Neural cell (in vitro differentiated cells): ENCODE measurements at regions not wholly inside any gene's neighbourhood (a gene's known extent, or its start where the extent isn't known, plus 50 kb on each side); places are given as distances from the start of the nearest gene placed in this dataset.

Source experiments
- H2AFZ ChIP-seq: fragments of 200-600, 300-800 bp; sonication (generic), shearing (Covaris generic); 2 replicates; pipeline ENCODE4 v1.6.0; 2014; ENCODE audit warnings: low read depth, mild to moderate bottlenecking, antibody characterized with exemption, low read length, moderate library complexity
- H3F3A ChIP-seq: fragments of 200-600 bp; shearing (Covaris generic); 2 replicates; pipeline ENCODE4 v1.6.1; 2016; ENCODE audit warnings: mild to moderate bottlenecking, moderate library complexity, mixed read lengths, antibody characterized with exemption, low read length; ENCODE audit not compliant: insufficient read depth, poor library complexity, severe bottlenecking
- H3K27ac ChIP-seq: fragments of 200-600, 300-800 bp; sonication (generic), shearing (Covaris generic); 2 replicates; pipeline ENCODE4 v1.5.1; 2014; ENCODE audit warnings: mild to moderate bottlenecking, low read length, moderate library complexity
- H3K27me3 ChIP-seq: fragments of 300-800, 200-600 bp; sonication (generic), shearing (Covaris generic); 2 replicates; pipeline ENCODE4 v1.6.0; 2014; ENCODE audit warnings: mild to moderate bottlenecking, low read depth, low read length, moderate library complexity; ENCODE audit not compliant: insufficient read depth
- H3K36me3 ChIP-seq: fragments of 300-800, 200-600 bp; sonication (generic), shearing (Covaris generic); 2 replicates; pipeline ENCODE4 v1.5.1; 2014; ENCODE audit warnings: mild to moderate bottlenecking, antibody characterized with exemption, low read length, moderate library complexity; ENCODE audit not compliant: insufficient read depth
- H3K4me2 ChIP-seq: fragments of 300-800, 200-600 bp; sonication (generic), shearing (Covaris generic); 2 replicates; pipeline ENCODE4 v1.6.0; 2014; ENCODE audit warnings: mild to moderate bottlenecking, low read length
- H3K4me3 ChIP-seq: fragments of 300-800, 200-600 bp; sonication (generic), shearing (Covaris generic); 2 replicates; pipeline ENCODE4 v1.5.1; 2014; ENCODE audit warnings: mild to moderate bottlenecking, low read length, moderate library complexity
- H3K79me2 ChIP-seq: fragments of 200-600 bp; shearing (Covaris generic); replicated peaks from 2 replicates; pipeline ENCODE4 v1.6.0; 2014; ENCODE audit warnings: mild to moderate bottlenecking, low read length, moderate library complexity; ENCODE audit not compliant: insufficient read depth
- H3K9ac ChIP-seq: fragments of 300-800, 200-600 bp; sonication (generic), shearing (Covaris generic); 2 replicates; pipeline ENCODE4 v1.6.1; 2016; ENCODE audit warnings: mild to moderate bottlenecking, low read length, mixed read lengths
- H3K9me2 ChIP-seq: fragments of 200-600 bp; shearing (Covaris generic); 2 replicates; pipeline ENCODE4 v1.6.1; 2016; ENCODE audit warnings: mild to moderate bottlenecking, low read length, mixed read lengths; ENCODE audit not compliant: insufficient read depth
- H3K9me3 ChIP-seq: fragments of 200-600, 300-800 bp; sonication (generic), shearing (Covaris generic); 2 replicates; pipeline ENCODE4 v1.6.1; 2016; ENCODE audit warnings: mild to moderate bottlenecking, mixed run types, low read length, moderate library complexity, mixed read lengths
- H4K20me1 ChIP-seq: fragments of 200-600 bp; shearing (Covaris generic); 2 replicates; pipeline ENCODE4 v1.6.1; 2016; ENCODE audit warnings: mild to moderate bottlenecking, mixed run types; ENCODE audit not compliant: insufficient read depth
- CTCF ChIP-seq: fragments of 450-650 bp; IDR thresholded peaks from 2 replicates; pipeline ENCODE4 v1.5.1; 2014; ENCODE audit warnings: antibody characterized with exemption, mild to moderate bottlenecking, moderate library complexity; ENCODE audit not compliant: poor library complexity, severe bottlenecking
- EP300 ChIP-seq: fragments of 450-650 bp; conservative IDR thresholded peaks from 2 replicates; pipeline ENCODE4 v1.6.1; 2014; ENCODE audit warnings: antibody characterized with exemption, mild to moderate bottlenecking, moderate library complexity; ENCODE audit not compliant: poor library complexity, severe bottlenecking
- EZH2 ChIP-seq: fragments of 200-600, 300-800 bp; shearing (Covaris generic), sonication (generic); IDR thresholded peaks from 2 replicates; pipeline ENCODE4 v1.6.1; 2014; ENCODE audit warnings: antibody characterized with exemption, low read length, borderline replicate concordance, mild to moderate bottlenecking; ENCODE audit not compliant: insufficient read depth, poor library complexity, severe bottlenecking
- MXI1 ChIP-seq: fragments of 450-650 bp; conservative IDR thresholded peaks from 2 replicates; pipeline ENCODE4 v1.6.1; 2014; ENCODE audit warnings: antibody characterized with exemption, mild to moderate bottlenecking; ENCODE audit not compliant: poor library complexity, severe bottlenecking
- POLR2AphosphoS5 ChIP-seq: IDR thresholded peaks from 2 replicates; pipeline ENCODE4 v1.6.1; 2012
- RAD21 ChIP-seq: fragments of 450-650 bp; conservative IDR thresholded peaks from 2 replicates; pipeline ENCODE4 v1.6.1; 2014; ENCODE audit warnings: antibody characterized with exemption, mild to moderate bottlenecking, moderate library complexity
- REST ChIP-seq: IDR thresholded peaks from 2 replicates; pipeline ENCODE4 v1.6.1; 2012; ENCODE audit warnings: borderline replicate concordance
- SMC3 ChIP-seq: fragments of 450-650 bp; conservative IDR thresholded peaks from 2 replicates; pipeline ENCODE4 v1.6.1; 2014; ENCODE audit warnings: antibody characterized with exemption, mild to moderate bottlenecking, moderate library complexity; ENCODE audit not compliant: poor library complexity
- TAF1 ChIP-seq: IDR thresholded peaks from 2 replicates; pipeline ENCODE4 v1.6.1; 2012; ENCODE audit warnings: low read depth

GRCh38 chr9:109961626-109962025, 181.6 kb downstream of the PALM2AKAP2 start:
- Histone ChIP-seq H3K79me2 (no peaks in the 10 kb centered on the region), H3K27me3 (no peaks in the 10 kb centered on the region), H2AFZ (no peak overlapping the region), H4K20me1 (no peaks in the 10 kb centered on the region), H3K36me3 (no peaks in the 10 kb centered on the region), H3K9ac (no peak overlapping the region), H3K4me2 (no peak overlapping the region), H3K4me3 (no peak overlapping the region), H3K9me3 (no peaks in the 10 kb centered on the region), H3K9me2 (no peaks in the 10 kb centered on the region), H3K27ac (no peak overlapping the region), H3F3A (no peaks in the 10 kb centered on the region)
- TF ChIP-seq MXI1, result no peak
- no peak for TF ChIP-seq EP300
- TF ChIP-seq POLR2AphosphoS5, result no peak
- no peak for TF ChIP-seq CTCF
- no peak for TF ChIP-seq TAF1
- TF ChIP-seq EZH2, result no peak
- no peak for TF ChIP-seq REST
- no peak for TF ChIP-seq RAD21
- no peak for TF ChIP-seq SMC3

GRCh38 chr9:109962215-109962614, 182.2 kb downstream of the PALM2AKAP2 start:
- Histone ChIP-seq H3K36me3 (no peaks in the 10 kb centered on the region), H3K4me3 (no peak overlapping the region), H2AFZ (no peak overlapping the region), H3K27me3 (no peaks in the 10 kb centered on the region), H3K4me2 (no peak overlapping the region), H3K9me3 (no peaks in the 10 kb centered on the region), H3K9ac (no peak overlapping the region), H3F3A (no peaks in the 10 kb centered on the region), H3K79me2 (no peaks in the 10 kb centered on the region), H3K9me2 (no peaks in the 10 kb centered on the region), H3K27ac (no peak overlapping the region), H4K20me1 (no peaks in the 10 kb centered on the region)
- TF ChIP-seq REST, result no peak
- TF ChIP-seq EP300, result no peak
- TF ChIP-seq RAD21, result no peak
- no peak for TF ChIP-seq POLR2AphosphoS5
- no peak for TF ChIP-seq TAF1
- no peak for TF ChIP-seq EZH2
- no peak for TF ChIP-seq MXI1
